ENCODE measurements at regions not wholly inside any gene's neighbourhood (a gene's known extent, or its start where the extent isn't known, plus 50 kb on each side); places are given as distances from the start of the nearest gene placed in this dataset.

DNA sequence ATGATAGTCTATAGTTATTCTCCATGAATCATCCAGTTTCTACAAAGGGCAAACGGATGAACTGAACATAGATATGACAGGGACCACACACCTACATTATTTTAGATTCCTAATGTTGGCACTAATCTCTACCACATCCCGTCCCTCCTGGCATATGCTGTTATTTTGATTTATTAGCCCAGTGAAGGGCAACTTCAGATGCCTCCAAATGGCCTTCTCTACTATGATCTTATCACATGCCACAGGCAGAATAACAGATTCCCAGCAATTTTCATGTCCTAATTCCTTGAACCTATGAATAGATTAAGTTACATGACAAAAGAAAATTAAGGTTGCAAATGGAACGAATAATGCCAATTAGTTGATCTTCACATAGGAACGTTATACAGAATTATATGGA lies 474.7 kb downstream of the ANKRD7 start:
- TF ChIP-seq, protein P1, sequence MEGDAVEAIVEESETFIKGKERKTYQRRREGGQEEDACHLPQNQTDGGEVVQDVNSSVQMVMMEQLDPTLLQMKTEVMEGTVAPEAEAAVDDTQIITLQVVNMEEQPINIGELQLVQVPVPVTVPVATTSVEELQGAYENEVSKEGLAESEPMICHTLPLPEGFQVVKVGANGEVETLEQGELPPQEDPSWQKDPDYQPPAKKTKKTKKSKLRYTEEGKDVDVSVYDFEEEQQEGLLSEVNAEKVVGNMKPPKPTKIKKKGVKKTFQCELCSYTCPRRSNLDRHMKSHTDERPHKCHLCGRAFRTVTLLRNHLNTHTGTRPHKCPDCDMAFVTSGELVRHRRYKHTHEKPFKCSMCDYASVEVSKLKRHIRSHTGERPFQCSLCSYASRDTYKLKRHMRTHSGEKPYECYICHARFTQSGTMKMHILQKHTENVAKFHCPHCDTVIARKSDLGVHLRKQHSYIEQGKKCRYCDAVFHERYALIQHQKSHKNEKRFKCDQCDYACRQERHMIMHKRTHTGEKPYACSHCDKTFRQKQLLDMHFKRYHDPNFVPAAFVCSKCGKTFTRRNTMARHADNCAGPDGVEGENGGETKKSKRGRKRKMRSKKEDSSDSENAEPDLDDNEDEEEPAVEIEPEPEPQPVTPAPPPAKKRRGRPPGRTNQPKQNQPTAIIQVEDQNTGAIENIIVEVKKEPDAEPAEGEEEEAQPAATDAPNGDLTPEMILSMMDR (IDR thresholded peaks at IDR 0.05; ENCODE audit: insufficient read depth, low read length, poor library complexity, severe bottlenecking) = no peak
- TF ChIP-seq EZH2phosphoT487 (conservative IDR thresholded peaks at IDR 0.05; ENCODE audit: low read length) = no peak
